Esophagus muscularis mucosa (tissue), 3 donors: ENCODE measurements at regions not wholly inside any gene's neighbourhood (a gene's known extent, or its start where the extent isn't known, plus 50 kb on each side); places are given as distances from the start of the nearest gene placed in this dataset.

Experiments used
- CTCF ChIP-seq, 3 experiments: fragments of 200-600 bp in 2 of 3; fragments of 450-650 bp in 1 of 3; sonication (generic) in 2 of 3; IDR thresholded peaks; one replicate each; pipeline ENCODE4 v1.5.1; 2017 to 2019; ENCODE audit warnings: antibody characterized with exemption in 3 of 3, mild to moderate bottlenecking in 2 of 3, moderate library complexity in 1 of 3
- POLR2A ChIP-seq: fragments of 450-650 bp; IDR thresholded peaks from one replicate; pipeline ENCODE4 v1.6.1; 2017; ENCODE audit warnings: antibody characterized with exemption, moderate library complexity, mild to moderate bottlenecking, low read depth

- TF ChIP-seq CTCF (IDR thresholded peaks at IDR 0.05) = no peak
- TF ChIP-seq POLR2A = no peak
These were observed 185.0 kb upstream of the TOPAZ1 start for GRCh38 chr3:44056446-44057240.
